GM23338 (cell line): ENCODE measurements at regions not wholly inside any gene's neighbourhood (a gene's known extent, or its start where the extent isn't known, plus 50 kb on each side); places are given as distances from the start of the nearest gene placed in this dataset.

Experiments used
- ATAC-seq: fragments of 200-7000 bp; cut with Tn5 transposase; 3 replicates; pipeline ENCODE4 v1.9.1; 2020
- DNase-seq: peaks from one replicate; pipeline ENCODE4 v3.0.0-alpha.2; 2015; ENCODE audit warnings: low spot score
- H2AFZ ChIP-seq: fragments of 200-600 bp; sonication (generic); 2 replicates; pipeline ENCODE4 v1.8.0; 2016; ENCODE audit warnings: antibody characterized with exemption, mild to moderate bottlenecking, moderate library complexity
- H3F3A ChIP-seq: fragments of 200-600 bp; sonication (generic); replicated peaks from 2 replicates; pipeline ENCODE4 v1.8.0; 2017; ENCODE audit warnings: antibody characterized with exemption, mixed run types, low read depth
- H3K27ac ChIP-seq: fragments of 200-600 bp; sonication (generic); 2 replicates; pipeline ENCODE4 v1.6.1; 2016; ENCODE audit warnings: low read depth
- H3K27me3 ChIP-seq: fragments of 200-600 bp; sonication (generic); 2 replicates; pipeline ENCODE4 v1.8.0; 2016; ENCODE audit warnings: mild to moderate bottlenecking, mixed run types, moderate library complexity; ENCODE audit not compliant: insufficient read depth
- H3K36me3 ChIP-seq: fragments of 200-600 bp; sonication (generic); 2 replicates; pipeline ENCODE4 v1.8.0; 2016; ENCODE audit warnings: mild to moderate bottlenecking; ENCODE audit not compliant: insufficient read depth
- H3K4me1 ChIP-seq: fragments of 200-600 bp; sonication (generic); 2 replicates; pipeline ENCODE4 v1.8.0; 2016; ENCODE audit warnings: mild to moderate bottlenecking, moderate library complexity; ENCODE audit not compliant: insufficient read depth
- H3K4me2 ChIP-seq: fragments of 200-600 bp; sonication (generic); 2 replicates; pipeline ENCODE4 v1.7.1; 2017; ENCODE audit warnings: mixed run types
- H3K4me3 ChIP-seq: fragments of 200-600 bp; sonication (generic); 2 replicates; pipeline ENCODE4 v1.6.1; 2016; ENCODE audit warnings: mixed run types
- H3K79me2 ChIP-seq: fragments of 200-600 bp; sonication (generic); replicated peaks from 2 replicates; pipeline ENCODE4 v1.8.0; 2017; ENCODE audit warnings: mild to moderate bottlenecking; ENCODE audit not compliant: insufficient read depth
- H3K9me2 ChIP-seq: fragments of 200-600 bp; sonication (generic); 2 replicates; pipeline ENCODE4 v1.8.0; 2017; ENCODE audit not compliant: insufficient read depth
- H4K20me1 ChIP-seq: fragments of 200-600 bp; sonication (generic); replicated peaks from 2 replicates; pipeline ENCODE4 v1.8.0; 2017; ENCODE audit warnings: mild to moderate bottlenecking; ENCODE audit not compliant: insufficient read depth
- H3K27ac Mint-ChIP-seq: 2 replicates; pipeline ENCODE4 v1.8.0; 2020; ENCODE audit warnings: inconsistent platforms, mild to moderate bottlenecking, moderate library complexity, mixed read lengths
- H3K27me3 Mint-ChIP-seq: 3 replicates; pipeline ENCODE4 v1.8.0; 2022; ENCODE audit warnings: low read depth, mild to moderate bottlenecking, moderate library complexity, mixed read lengths, inconsistent platforms; ENCODE audit not compliant: insufficient read depth, poor library complexity
- H3K36me3 Mint-ChIP-seq: 3 replicates; pipeline ENCODE4 v1.8.0; 2021; ENCODE audit warnings: low read depth, mild to moderate bottlenecking, inconsistent platforms, moderate library complexity, mixed read lengths
- H3K4me1 Mint-ChIP-seq: 3 replicates; pipeline ENCODE4 v1.8.0; 2020; ENCODE audit warnings: mild to moderate bottlenecking, inconsistent platforms, mixed read lengths
- H3K4me3 Mint-ChIP-seq: 3 replicates; pipeline ENCODE4 v1.8.0; 2021; ENCODE audit warnings: moderate library complexity, mild to moderate bottlenecking, inconsistent platforms, mixed read lengths
- H3K9me3 Mint-ChIP-seq: 3 replicates; pipeline ENCODE4 v1.8.0; 2020; ENCODE audit warnings: moderate library complexity, mild to moderate bottlenecking, inconsistent platforms, mixed read lengths
- CREB1 ChIP-seq: fragments of 250-450 bp; sonication (Bioruptor Pico); IDR thresholded peaks from 2 replicates; pipeline ENCODE4 v1.5.0; 2020; ENCODE audit warnings: low read depth, mild to moderate bottlenecking, moderate library complexity
- CTCF ChIP-seq, 2 experiments: fragments of 200-600 bp in 1 of 2; sonication (generic) in 1 of 2; conservative IDR thresholded peaks; 2 replicates each; pipeline versions ENCODE4 v1.5.1 to v1.6.1; 2016 to 2017; ENCODE audit warnings: antibody characterized with exemption in 2 of 2, low read depth in 2 of 2, mild to moderate bottlenecking in 2 of 2, moderate library complexity in 1 of 2
- ETS1 ChIP-seq: IDR thresholded peaks from 2 replicates; pipeline ENCODE4 v1.6.1; 2016; ENCODE audit warnings: antibody characterized with exemption
- EZH2 ChIP-seq: fragments of 200-600 bp; sonication (generic); IDR thresholded peaks from one replicate; pipeline ENCODE4 v1.8.0; 2017; ENCODE audit warnings: antibody characterized with exemption, mild to moderate bottlenecking, low read depth; ENCODE audit not compliant: unreplicated experiment
- EZH2phosphoT487 ChIP-seq: fragments of 200-600 bp; sonication (generic); IDR thresholded peaks from one replicate; pipeline ENCODE4 v1.8.1; 2018; ENCODE audit warnings: antibody characterized with exemption; ENCODE audit not compliant: unreplicated experiment
- JUNB ChIP-seq: IDR thresholded peaks from one replicate; pipeline ENCODE4 v1.6.1; 2016; ENCODE audit warnings: antibody characterized with exemption; ENCODE audit not compliant: unreplicated experiment
- NANOG ChIP-seq: IDR thresholded peaks from 2 replicates; pipeline ENCODE4 v1.6.1; 2016; ENCODE audit warnings: antibody characterized with exemption, borderline replicate concordance
- POLR2AphosphoS5 ChIP-seq: IDR thresholded peaks from 2 replicates; pipeline ENCODE4 v1.6.1; 2016; ENCODE audit warnings: antibody characterized with exemption, low read depth
- STAT1 ChIP-seq: IDR thresholded peaks from one replicate; pipeline ENCODE4 v1.6.1; 2016; ENCODE audit warnings: antibody characterized with exemption; ENCODE audit not compliant: unreplicated experiment
- ZNF114 ChIP-seq: fragments of 250-450 bp; sonication (Bioruptor Pico); IDR thresholded peaks from 2 replicates; pipeline ENCODE4 v1.5.0; 2020; ENCODE audit warnings: mild to moderate bottlenecking, moderate library complexity
- ZNF331 ChIP-seq: fragments of 250-450 bp; sonication (Bioruptor Pico); IDR thresholded peaks from 2 replicates; pipeline ENCODE4 v1.5.0; 2020; ENCODE audit warnings: low read depth, mild to moderate bottlenecking, moderate library complexity
- ZNF462 ChIP-seq: fragments of 250-450 bp; sonication (Bioruptor Pico); IDR thresholded peaks from 2 replicates; pipeline ENCODE4 v1.5.0; 2020; ENCODE audit warnings: mild to moderate bottlenecking, moderate library complexity

GRCh38 chr13:50686551-50686950 is 156.9 kb downstream of the DLEU7 start (continued):
- no peak for TF ChIP-seq CTCF (conservative IDR thresholded peaks at IDR 0.05; ENCODE audit: low read depth in 2 of 2)
- no peak for TF ChIP-seq EZH2
- TF ChIP-seq POLR2AphosphoS5: no peak

- Mint-ChIP-seq H3K9me3 (no peaks in the 10 kb centered on the region), H3K4me3 (no peak overlapping the region), H3K27ac (no peak overlapping the region), H3K27me3 (peaks cover 2% of the 10 kb centered on the region), H3K4me1 (peaks cover 12% of the 10 kb centered on the region), H3K36me3 (no peaks in the 10 kb centered on the region)
- no peaks in the 10 kb centered on the region for H3K79me2 ChIP-seq
- H3K36me3 ChIP-seq: no peaks in the 10 kb centered on the region
- H2AFZ ChIP-seq: no peak overlapping the region
- H3F3A ChIP-seq: no peaks in the 10 kb centered on the region
- H3K27me3 ChIP-seq: no peaks in the 10 kb centered on the region
- no peak for DNase-seq
- no peaks in the 10 kb centered on the region for H3K9me2 ChIP-seq
- H3K4me1 ChIP-seq: peaks cover 9% of the 10 kb centered on the region
- H3K4me3 ChIP-seq: no peak overlapping the region
- ATAC-seq: no peak
- H3K4me2 ChIP-seq: no peak overlapping the region
- H3K27ac ChIP-seq: no peak overlapping the region
- H4K20me1 ChIP-seq: no peaks in the 10 kb centered on the region
- TF ChIP-seq NANOG: no peak
- no peak for TF ChIP-seq ZNF114 (CRISPR knock-in tag)
- no peak for TF ChIP-seq CREB1 (CRISPR knock-in tag)
- TF ChIP-seq STAT1: no peak
- TF ChIP-seq EZH2phosphoT487: no peak
- no peak for TF ChIP-seq JUNB
- no peak for TF ChIP-seq ZNF331 (CRISPR knock-in tag)
- no peak for TF ChIP-seq ETS1
- TF ChIP-seq ZNF462 (CRISPR knock-in tag): no peak
- TF ChIP-seq CTCF (conservative IDR thresholded peaks at IDR 0.05; ENCODE audit: low read depth in 2 of 2): no peak
Measured at GRCh38 chr13:50687545-50687944, 155.9 kb downstream of the DLEU7 start.
